ENCODE measurements at regions not wholly inside any gene's neighbourhood (a gene's known extent, or its start where the extent isn't known, plus 50 kb on each side); places are given as distances from the start of the nearest gene placed in this dataset.

GRCh38 chr5:164998142-164998541, 1492.7 kb downstream of the MAT2B start:
- no peak for TF ChIP-seq CTCF (IDR thresholded peaks at IDR 0.05; ENCODE audit: low read depth, low read length, missing control alignments)
- in situ Hi-C loops (cut with HindIII; ENCODE audit: low sequenced_read_pairs) = no loop called here
- no peak overlapping the region for H3K4me3 ChIP-seq (ENCODE audit: low read depth, low read length)
- no peak for DNase-seq (ENCODE audit: low read depth)

DNA sequence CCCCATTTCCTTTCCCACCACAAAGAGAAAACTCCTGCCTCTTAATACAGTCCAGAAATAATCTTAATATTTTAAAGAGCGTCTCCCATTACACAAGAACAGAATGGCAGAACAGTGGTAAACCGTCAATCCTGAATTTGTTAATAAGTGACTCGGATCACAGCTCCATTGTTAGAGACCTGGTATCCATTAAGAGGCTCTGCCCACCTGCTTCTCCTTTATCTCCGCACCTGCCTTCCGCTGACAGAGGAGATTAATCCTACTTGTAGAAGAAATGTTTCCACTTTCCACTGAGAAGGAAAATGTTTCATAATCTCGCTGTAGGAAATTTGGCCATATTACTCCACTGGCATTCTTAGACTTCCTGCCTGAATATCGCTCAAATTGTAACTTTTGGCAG, 1493.2 kb downstream of the MAT2B start:
- no peak for TF ChIP-seq CTCF (IDR thresholded peaks at IDR 0.05; ENCODE audit: low read depth, low read length, missing control alignments)
- DNase-seq (ENCODE audit: low read depth) = no peak
- in situ Hi-C loops (cut with HindIII; ENCODE audit: low sequenced_read_pairs) = no loop called here
- no peak overlapping the region for H3K4me3 ChIP-seq (ENCODE audit: low read depth, low read length)

DNA sequence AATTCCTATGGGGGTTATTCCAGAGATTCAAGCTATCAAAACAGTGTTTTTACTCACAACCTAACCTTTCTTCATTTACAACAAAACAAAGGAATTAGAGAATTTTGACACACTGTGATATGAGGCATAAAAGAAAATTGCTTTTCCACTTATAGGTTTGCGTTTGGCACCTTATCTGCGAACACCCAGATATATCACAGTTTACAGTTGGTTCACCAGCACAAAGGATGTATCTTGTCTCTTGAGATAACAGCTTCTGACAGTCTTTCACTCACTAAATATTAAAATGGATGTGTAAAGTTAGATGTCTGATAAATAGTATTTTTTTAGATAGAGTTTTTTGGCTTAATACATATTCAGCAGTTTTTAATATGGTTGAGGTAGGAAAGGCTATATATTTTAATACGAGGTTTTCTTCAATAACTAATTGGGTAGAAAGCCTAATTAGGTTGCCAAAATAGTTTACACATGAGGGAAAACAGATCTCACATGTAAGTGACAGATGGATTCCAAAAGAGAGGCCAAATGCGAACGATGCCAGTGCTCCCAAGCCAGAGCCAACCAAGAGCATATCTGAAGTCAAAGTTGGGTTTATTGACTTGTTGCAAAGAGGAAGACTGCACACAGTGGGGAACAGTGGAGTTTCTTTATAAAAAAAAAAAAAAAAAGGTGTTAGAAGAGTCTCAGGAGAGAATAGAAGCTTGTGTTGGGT, 1495.2 kb downstream of the MAT2B start:
- in situ Hi-C loops (cut with HindIII; ENCODE audit: low sequenced_read_pairs) = no loop called here
- no peak for TF ChIP-seq CTCF (IDR thresholded peaks at IDR 0.05; ENCODE audit: low read depth, low read length, missing control alignments)
- no peak overlapping the region for H3K4me3 ChIP-seq (ENCODE audit: low read depth, low read length)
- DNase-seq (ENCODE audit: low read depth) = no peak

DNA sequence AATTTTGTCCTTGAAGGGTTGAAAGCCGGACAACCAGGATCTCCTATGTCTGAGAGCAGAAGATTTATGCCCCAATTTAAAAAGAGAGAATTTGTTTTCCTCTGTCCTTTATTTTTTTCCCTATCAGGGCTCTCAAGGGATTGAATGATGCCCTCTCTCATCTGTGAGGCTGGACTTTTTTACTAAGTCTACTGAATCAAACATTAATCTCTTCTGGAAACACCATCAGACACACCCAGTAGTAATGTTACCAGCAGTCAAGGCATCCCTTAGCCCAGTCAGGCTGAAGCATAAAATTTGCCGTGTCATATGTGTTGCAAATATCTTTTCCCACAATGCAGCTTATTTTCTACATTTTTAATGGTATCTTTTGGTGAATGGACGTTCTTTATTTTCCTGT, 1497.9 kb downstream of the MAT2B start:
- in situ Hi-C loops (cut with HindIII; ENCODE audit: low sequenced_read_pairs) = no loop called here
- no peak for TF ChIP-seq CTCF (IDR thresholded peaks at IDR 0.05; ENCODE audit: low read depth, low read length, missing control alignments)
- no peak for DNase-seq (ENCODE audit: low read depth)

GRCh38 chr5:165004175-165004574, 1498.8 kb downstream of the MAT2B start:
- no peak for TF ChIP-seq CTCF (IDR thresholded peaks at IDR 0.05; ENCODE audit: low read depth, low read length, missing control alignments)
- no peak for DNase-seq (ENCODE audit: low read depth)
- in situ Hi-C loops (cut with HindIII; ENCODE audit: low sequenced_read_pairs) = no loop called here
- H3K4me3 ChIP-seq (ENCODE audit: low read depth, low read length) = no peak overlapping the region

More for the DNA sequence above, 1497.9 kb downstream of the MAT2B start:
- H3K4me3 ChIP-seq (ENCODE audit: low read depth, low read length) = no peak overlapping the region

DNA sequence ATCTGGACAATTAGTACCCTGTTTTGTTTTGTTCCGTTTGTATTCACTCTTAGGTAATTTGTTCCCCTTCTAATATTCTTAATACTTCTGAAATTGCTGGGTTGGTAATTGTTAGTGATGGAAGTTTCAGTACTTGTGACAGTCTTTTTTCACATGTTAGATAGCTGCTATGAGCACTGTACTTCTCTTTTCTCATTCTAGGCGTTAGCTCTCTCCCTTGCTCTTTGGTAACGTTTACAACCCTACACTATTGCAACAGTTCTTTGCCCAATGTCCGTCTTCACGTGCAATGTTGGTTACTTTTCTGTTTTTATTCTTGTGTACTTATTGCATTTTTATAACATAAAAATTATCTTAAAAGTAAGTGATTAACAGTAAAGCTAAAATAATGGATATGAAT, 1509.0 kb downstream of the MAT2B start:
- H3K4me3 ChIP-seq (ENCODE audit: low read depth, low read length) = no peak overlapping the region
- DNase-seq (ENCODE audit: low read depth) = no peak
- TF ChIP-seq CTCF (IDR thresholded peaks at IDR 0.05; ENCODE audit: low read depth, low read length, missing control alignments) = no peak

More for the DNA sequence above, 1509.0 kb downstream of the MAT2B start:
- in situ Hi-C loops (cut with HindIII; ENCODE audit: low sequenced_read_pairs) = no loop called here

All from astrocyte of the cerebellum (primary cell).